Muscle of leg (tissue), 3 donors: ENCODE measurements at regions not wholly inside any gene's neighbourhood (a gene's known extent, or its start where the extent isn't known, plus 50 kb on each side); places are given as distances from the start of the nearest gene placed in this dataset.

Experiments used
- DNase-seq: peaks from one replicate; pipeline ENCODE4 v3.0.0; 2013
- H3K27ac ChIP-seq: one replicate; pipeline ENCODE4 v1.5.1; 2013; ENCODE audit warnings: mild to moderate bottlenecking, low read length, control low read depth
- H3K27me3 ChIP-seq: one replicate; pipeline ENCODE4 v1.6.1; 2013; ENCODE audit warnings: low read length; ENCODE audit not compliant: control insufficient read depth, insufficient read depth
- H3K36me3 ChIP-seq: one replicate; pipeline ENCODE4 v1.6.1; 2013; ENCODE audit warnings: low read length; ENCODE audit not compliant: control insufficient read depth, insufficient read depth
- H3K4me1 ChIP-seq: one replicate; pipeline ENCODE4 v1.6.1; 2013; ENCODE audit warnings: low read length; ENCODE audit not compliant: control insufficient read depth, insufficient read depth
- H3K4me3 ChIP-seq: one replicate; pipeline ENCODE4 v1.5.1; 2013; ENCODE audit warnings: low read length, control low read depth
- H3K9me3 ChIP-seq: replicated peaks from 2 replicates; pipeline ENCODE4 v1.6.1; 2013; ENCODE audit warnings: low read depth, low read length; ENCODE audit not compliant: control insufficient read depth
- WGBS: methylation state at CpG from one replicate; pipeline ENCODE4 v1.1.5; 2013; ENCODE audit warnings: missing lambda C conversion rate; ENCODE audit not compliant: insufficient coverage; 5-methylcytosine and 5-hydroxymethylcytosine counted together

- Histone ChIP-seq H3K4me1 (peaks cover 17% of the 10 kb centered on the region), H3K36me3 (no peaks in the 10 kb centered on the region), H3K27ac (peak overlapping the region; percentile 57), H3K4me3 (no peak overlapping the region), H3K9me3 (no peaks in the 10 kb centered on the region), H3K27me3 (no peaks in the 10 kb centered on the region)
- WGBS, result no CpG with 5 or more reads among the region's 3 CpGs
- peak; percentile 64 for DNase-seq
Observed at GRCh38 chr7:42606193-42606905, 305.5 kb downstream of the C7orf25 start.

GRCh38 chr7:42605406-42606192, 306.3 kb downstream of the C7orf25 start:
- WGBS, result 33% methylated on average over 3 of the region's 7 CpGs
- H3K4me1 ChIP-seq, result peaks cover 17% of the 10 kb centered on the region
- no peaks in the 10 kb centered on the region for H3K27me3 ChIP-seq
- no peaks in the 10 kb centered on the region for H3K36me3 ChIP-seq
- H3K4me3 ChIP-seq, result no peak overlapping the region
- peak overlapping the region; percentile 57 for H3K27ac ChIP-seq
- peak; percentile 80 for DNase-seq
- no peaks in the 10 kb centered on the region for H3K9me3 ChIP-seq

- H3K9me3 ChIP-seq, result no peaks in the 10 kb centered on the region
- no CpG with 5 or more reads among the region's 2 CpGs for WGBS
Observed at GRCh38 chr7:42603496-42603895, 308.4 kb downstream of the C7orf25 start.

GRCh38 chr7:42597300-42597699, 314.6 kb downstream of the C7orf25 start:
- Histone ChIP-seq H3K4me3 (no peak overlapping the region), H3K27me3 (no peaks in the 10 kb centered on the region), H3K9me3 (peaks cover 4% of the 10 kb centered on the region), H3K36me3 (no peaks in the 10 kb centered on the region), H3K27ac (no peak overlapping the region), H3K4me1 (no peaks in the 10 kb centered on the region)
- DNase-seq, result no peak
- no CpG with 5 or more reads among the region's 3 CpGs for WGBS

More at GRCh38 chr7:42603496-42603895, 308.4 kb downstream of the C7orf25 start:
- Histone ChIP-seq H3K27me3 (no peaks in the 10 kb centered on the region), H3K27ac (no peak overlapping the region), H3K4me3 (no peak overlapping the region), H3K36me3 (no peaks in the 10 kb centered on the region), H3K4me1 (peaks cover 17% of the 10 kb centered on the region)
- no peak for DNase-seq

GRCh38 chr7:42596737-42597136, 315.1 kb downstream of the C7orf25 start:
- Histone ChIP-seq H3K27ac (no peak overlapping the region), H3K27me3 (no peaks in the 10 kb centered on the region), H3K4me3 (no peak overlapping the region), H3K4me1 (no peaks in the 10 kb centered on the region), H3K9me3 (peaks cover 4% of the 10 kb centered on the region), H3K36me3 (no peaks in the 10 kb centered on the region)
- DNase-seq, result no peak

GRCh38 chr7:42593860-42594259, 318.0 kb downstream of the C7orf25 start:
- no peak overlapping the region for H3K4me3 ChIP-seq
- peaks cover 4% of the 10 kb centered on the region for H3K9me3 ChIP-seq
- DNase-seq, result no peak
- no CpG with 5 or more reads among the region's 3 CpGs for WGBS
- H3K36me3 ChIP-seq, result no peaks in the 10 kb centered on the region
- no peaks in the 10 kb centered on the region for H3K4me1 ChIP-seq
- H3K27ac ChIP-seq, result no peak overlapping the region
- no peaks in the 10 kb centered on the region for H3K27me3 ChIP-seq

GRCh38 chr7:42590771-42591310, 321.0 kb downstream of the C7orf25 start:
- Histone ChIP-seq H3K9me3 (peaks cover 4% of the 10 kb centered on the region), H3K27me3 (no peaks in the 10 kb centered on the region), H3K27ac (no peak overlapping the region), H3K4me1 (no peaks in the 10 kb centered on the region), H3K4me3 (no peak overlapping the region), H3K36me3 (no peaks in the 10 kb centered on the region)
- peak; percentile 84 for DNase-seq
- 25% methylated on average over 1 of the region's 2 CpGs for WGBS

- H3K27me3 ChIP-seq, result no peaks in the 10 kb centered on the region
- no peaks in the 10 kb centered on the region for H3K36me3 ChIP-seq
- H3K9me3 ChIP-seq, result peaks cover 4% of the 10 kb centered on the region
- no peak for DNase-seq
- H3K27ac ChIP-seq, result no peak overlapping the region
- H3K4me1 ChIP-seq, result no peaks in the 10 kb centered on the region
- no peak overlapping the region for H3K4me3 ChIP-seq
Observed at GRCh38 chr7:42588876-42589275, 323.0 kb downstream of the C7orf25 start.

GRCh38 chr7:42587806-42588205, 324.1 kb downstream of the C7orf25 start:
- H3K9me3 ChIP-seq, result peaks cover 4% of the 10 kb centered on the region
- no peak for DNase-seq
- H3K4me1 ChIP-seq, result no peaks in the 10 kb centered on the region
- no peaks in the 10 kb centered on the region for H3K36me3 ChIP-seq
- WGBS, result 80% methylated on average over 1 of the region's 3 CpGs
- no peaks in the 10 kb centered on the region for H3K27me3 ChIP-seq
- no peak overlapping the region for H3K4me3 ChIP-seq
- H3K27ac ChIP-seq, result no peak overlapping the region

GRCh38 chr7:42580061-42580460, 331.8 kb downstream of the C7orf25 start:
- Histone ChIP-seq H3K36me3 (no peaks in the 10 kb centered on the region), H3K27me3 (no peaks in the 10 kb centered on the region), H3K4me3 (no peak overlapping the region), H3K4me1 (peaks cover 6% of the 10 kb centered on the region), H3K27ac (no peak overlapping the region), H3K9me3 (peaks cover 9% of the 10 kb centered on the region)
- DNase-seq, result no peak
- WGBS, result no CpG with 5 or more reads among the region's 2 CpGs
